HepG2 (cell line): ENCODE measurements at regions not wholly inside any gene's neighbourhood (a gene's known extent, or its start where the extent isn't known, plus 50 kb on each side); places are given as distances from the start of the nearest gene placed in this dataset.

Source experiments
- ATAC-seq: fragments of 200-7000 bp; cut with Tn5 transposase; 3 replicates; pipeline ENCODE4 v1.9.1; 2020; ENCODE audit warnings: mild to moderate bottlenecking, moderate library complexity
- BruUV-seq: library from RNA; stranded (reverse); fragments of 400-500 nt; replicated peaks from 2 replicates; lab custom pipeline; 2021; lab: Mats Ljungman, UMichigan
- CTCF ChIA-PET: fragments of 300-600 bp; formaldehyde crosslinking; extraction: SDS; loops from one replicate; lab custom pipeline; 2021; ENCODE audit warnings: low total read pairs, inconsistent platforms, low intra/inter-chr PET ratio; lab: Yijun Ruan, JAX
- POLR2A ChIA-PET: fragments of 350-600 bp; sonication (Branson Sonifier 250); formaldehyde crosslinking; loops from one replicate; lab custom pipeline; 2020; ENCODE audit warnings: antibody characterized with exemption, inconsistent platforms; lab: Yijun Ruan, JAX
- DNase-seq: peaks from one replicate; pipeline ENCODE4 v3.0.0-alpha.2; 2015; ENCODE audit warnings: low spot score
- FAIRE-seq: peaks from 3 replicates; lab custom pipeline; 2011; peaks lifted over from hg19 to GRCh38; lab: Jason Lieb, UNC
- H2AFZ ChIP-seq: one replicate; pipeline ENCODE4 v1.6.1; 2011; ENCODE audit warnings: low read length, inconsistent platforms
- H3K27ac ChIP-seq: fragments of 300-600 bp; 3 replicates; pipeline ENCODE4 v1.8.0; 2011; ENCODE audit warnings: mixed run types, mild to moderate bottlenecking, mixed read lengths, low read length, inconsistent platforms; ENCODE audit not compliant: insufficient read depth; ENCODE audit errors: extremely low read length
- H3K27me3 ChIP-seq, 2 experiments: fragments of 200-600 bp in 1 of 2; 2 replicates in 1 of 2; 3 replicates in 1 of 2; pipeline versions ENCODE4 v1.6.0 to v1.8.0; 2011; ENCODE audit warnings: low read length in 2 of 2, mild to moderate bottlenecking in 2 of 2, moderate library complexity in 2 of 2, inconsistent platforms in 1 of 2; ENCODE audit not compliant: insufficient read depth in 2 of 2, control insufficient read depth in 1 of 2
- H3K36me3 ChIP-seq, 2 experiments: fragments of 200-600 bp in 1 of 2; replicated peaks in 1 of 2; 2 replicates in 1 of 2; 3 replicates in 1 of 2; pipeline versions ENCODE4 v1.5.1 to v1.8.0; 2011; ENCODE audit warnings: low read length in 2 of 2, inconsistent platforms in 1 of 2; ENCODE audit not compliant: insufficient read depth in 2 of 2, control insufficient read depth in 1 of 2
- H3K4me1 ChIP-seq: 2 replicates; pipeline ENCODE4 v1.5.1; 2012; ENCODE audit warnings: low read length, inconsistent platforms; ENCODE audit not compliant: insufficient read depth
- H3K4me2 ChIP-seq: 2 replicates; pipeline ENCODE4 v1.6.0; 2011; ENCODE audit warnings: low read depth, low read length, inconsistent platforms
- H3K4me3 ChIP-seq, 3 experiments: fragments of 200-600 bp in 1 of 3; sonication (generic), shearing (Covaris generic) in 1 of 3; replicated peaks in 1 of 3; 2 replicates each; pipeline ENCODE4 v1.5.1; 2011 to 2016; ENCODE audit warnings: low read length in 3 of 3, inconsistent platforms in 2 of 3, low read depth in 2 of 3, mild to moderate bottlenecking in 2 of 3, control low read depth in 1 of 3, mixed read lengths in 1 of 3; ENCODE audit not compliant: insufficient read depth in 1 of 3
- H3K79me2 ChIP-seq: one replicate; pipeline ENCODE4 v1.6.1; 2011; ENCODE audit warnings: low read length, inconsistent platforms; ENCODE audit not compliant: insufficient read depth
- H3K9ac ChIP-seq: 2 replicates; pipeline ENCODE4 v1.6.0; 2011; ENCODE audit warnings: mild to moderate bottlenecking, low read depth, low read length, inconsistent platforms; ENCODE audit not compliant: insufficient read depth
- H3K9me3 ChIP-seq: 2 replicates; pipeline ENCODE4 v1.5.1; 2012; ENCODE audit warnings: mild to moderate bottlenecking, low read length
- H4K20me1 ChIP-seq: 2 replicates; pipeline ENCODE4 v1.6.0; 2011; ENCODE audit warnings: inconsistent platforms, mild to moderate bottlenecking, low read length, moderate library complexity; ENCODE audit not compliant: insufficient read depth
- CHD4 ChIP-seq: fragments of 200-600 bp; sonication (generic); IDR thresholded peaks from 2 replicates; pipeline ENCODE4 v1.7.0; 2017; ENCODE audit warnings: mild to moderate bottlenecking, low read length, borderline replicate concordance
- E2F5 ChIP-seq: sonication (generic); formaldehyde crosslinking; conservative IDR thresholded peaks from 2 replicates; pipeline ENCODE4 v1.4.0; 2020; ENCODE audit warnings: missing genetic modification reagents
- EED ChIP-seq: sonication (generic); formaldehyde crosslinking; IDR thresholded peaks from 2 replicates; pipeline ENCODE4 v1.5.0; 2020; ENCODE audit warnings: mild to moderate bottlenecking, missing genetic modification reagents
- HDAC2 ChIP-seq: sonication (generic); formaldehyde crosslinking; IDR thresholded peaks from 2 replicates; pipeline ENCODE4 v1.4.0; 2020; ENCODE audit warnings: missing genetic modification reagents
- NFE2 ChIP-seq: sonication (generic); formaldehyde crosslinking; IDR thresholded peaks from 2 replicates; pipeline ENCODE4 v1.4.0; 2020; ENCODE audit warnings: missing genetic modification reagents
- TEAD3 ChIP-seq: optimal IDR thresholded peaks from 2 replicates; pipeline ENCODE3; 2016; ENCODE audit warnings: borderline replicate concordance
- U2AF2 ChIP-seq: fragments of 200-400 bp; formaldehyde crosslinking; IDR thresholded peaks from 2 replicates; pipeline ENCODE4 v1.6.1; 2017; ENCODE audit warnings: low read depth, mild to moderate bottlenecking, low read length
- ZNF709 ChIP-seq: sonication (generic); formaldehyde crosslinking; IDR thresholded peaks from 2 replicates; pipeline ENCODE4 v1.5.0; 2020; ENCODE audit warnings: mild to moderate bottlenecking, missing genetic modification reagents
- ZNF747 ChIP-seq: sonication (generic); formaldehyde crosslinking; IDR thresholded peaks from 2 replicates; pipeline ENCODE4 v1.8.1; 2023; ENCODE audit warnings: missing genetic modification reagents, mild to moderate bottlenecking, borderline replicate concordance
- ZSCAN22 ChIP-seq: sonication (generic); formaldehyde crosslinking; IDR thresholded peaks from 2 replicates; pipeline ENCODE4 v1.4.0; 2020; ENCODE audit warnings: mild to moderate bottlenecking, missing genetic modification reagents
- WGBS: methylation state at CpG from one replicate; pipeline ENCODE4 v1.1.6; 2017; ENCODE audit warnings: low lambda C conversion rate; 5-methylcytosine and 5-hydroxymethylcytosine counted together
- in situ Hi-C: cut with HindIII; loops from 2 replicates; pipeline ENCODE4 v1.10.0; 2017; ENCODE audit warnings: low pct_unique_long_range_greater_than_20kb; ENCODE audit not compliant: extremely low pct_ligation_motif_present
- intact Hi-C: fragments of 100-400 bp; cut with micrococcal nuclease; formaldehyde crosslinking; loops from one replicate; pipeline ENCODE4 v1.10.0; 2022; ENCODE audit not compliant: unreplicated experiment
- TF ChIP-seq, protein P1 (sequence below): sonication (generic); formaldehyde crosslinking; IDR thresholded peaks from one replicate; pipeline ENCODE4 v1.5.1; 2020; ENCODE audit warnings: mild to moderate bottlenecking, missing genetic modification reagents; ENCODE audit errors: not compliant biosample characterization

DNA sequence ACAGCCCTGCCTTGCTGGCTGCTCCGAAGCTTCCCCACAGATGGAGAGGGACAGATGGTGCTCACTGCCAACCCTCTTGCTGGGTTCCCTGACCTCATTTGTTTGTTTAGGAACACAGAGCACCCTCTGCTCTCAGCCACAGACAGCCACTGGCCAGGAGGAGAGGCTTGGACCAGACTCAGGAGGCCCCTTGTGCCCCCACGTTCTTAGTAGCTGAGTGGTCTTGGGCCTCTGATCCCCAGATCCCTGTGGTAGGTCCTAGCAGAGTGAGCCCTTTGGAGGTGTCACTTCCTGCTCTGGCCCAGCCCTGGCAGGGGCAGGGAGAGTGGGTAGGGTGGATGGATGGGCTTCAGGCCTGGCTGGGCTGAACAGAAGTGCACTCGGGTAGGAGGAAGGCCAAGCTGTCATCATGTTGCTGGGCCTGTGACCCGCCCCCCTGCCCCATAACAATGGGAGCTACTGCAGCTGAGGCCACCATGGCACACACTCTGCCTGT lies 84.0 kb downstream of the DHCR7 start:
- Histone ChIP-seq H3K36me3 (no peaks in the 10 kb centered on the region), H3K79me2 (no peaks in the 10 kb centered on the region), H4K20me1 (no peaks in the 10 kb centered on the region), H3K27me3 (peaks cover 6 to 29% of the 10 kb centered on the region in 2 experiments), H3K4me2 (no peak overlapping the region), H3K4me3 (no peak overlapping the region), H2AFZ (no peak overlapping the region), H3K9me3 (peaks cover 13% of the 10 kb centered on the region), H3K9ac (no peak overlapping the region), H3K27ac (no peak overlapping the region), H3K4me1 (no peaks in the 10 kb centered on the region)
- TF ChIP-seq E2F5 (CRISPR knock-in tag) (no peak), ZNF709 (CRISPR knock-in tag) (no peak), ZSCAN22 (no peak), HDAC2 (CRISPR knock-in tag) (no peak), ZNF747 (no peak), TEAD3 (CRISPR knock-in tag) (no peak), CHD4 (no peak), U2AF2 (no peak), NFE2 (CRISPR knock-in tag) (no peak), EED (CRISPR knock-in tag) (no peak)
- TF ChIP-seq, protein P1, sequence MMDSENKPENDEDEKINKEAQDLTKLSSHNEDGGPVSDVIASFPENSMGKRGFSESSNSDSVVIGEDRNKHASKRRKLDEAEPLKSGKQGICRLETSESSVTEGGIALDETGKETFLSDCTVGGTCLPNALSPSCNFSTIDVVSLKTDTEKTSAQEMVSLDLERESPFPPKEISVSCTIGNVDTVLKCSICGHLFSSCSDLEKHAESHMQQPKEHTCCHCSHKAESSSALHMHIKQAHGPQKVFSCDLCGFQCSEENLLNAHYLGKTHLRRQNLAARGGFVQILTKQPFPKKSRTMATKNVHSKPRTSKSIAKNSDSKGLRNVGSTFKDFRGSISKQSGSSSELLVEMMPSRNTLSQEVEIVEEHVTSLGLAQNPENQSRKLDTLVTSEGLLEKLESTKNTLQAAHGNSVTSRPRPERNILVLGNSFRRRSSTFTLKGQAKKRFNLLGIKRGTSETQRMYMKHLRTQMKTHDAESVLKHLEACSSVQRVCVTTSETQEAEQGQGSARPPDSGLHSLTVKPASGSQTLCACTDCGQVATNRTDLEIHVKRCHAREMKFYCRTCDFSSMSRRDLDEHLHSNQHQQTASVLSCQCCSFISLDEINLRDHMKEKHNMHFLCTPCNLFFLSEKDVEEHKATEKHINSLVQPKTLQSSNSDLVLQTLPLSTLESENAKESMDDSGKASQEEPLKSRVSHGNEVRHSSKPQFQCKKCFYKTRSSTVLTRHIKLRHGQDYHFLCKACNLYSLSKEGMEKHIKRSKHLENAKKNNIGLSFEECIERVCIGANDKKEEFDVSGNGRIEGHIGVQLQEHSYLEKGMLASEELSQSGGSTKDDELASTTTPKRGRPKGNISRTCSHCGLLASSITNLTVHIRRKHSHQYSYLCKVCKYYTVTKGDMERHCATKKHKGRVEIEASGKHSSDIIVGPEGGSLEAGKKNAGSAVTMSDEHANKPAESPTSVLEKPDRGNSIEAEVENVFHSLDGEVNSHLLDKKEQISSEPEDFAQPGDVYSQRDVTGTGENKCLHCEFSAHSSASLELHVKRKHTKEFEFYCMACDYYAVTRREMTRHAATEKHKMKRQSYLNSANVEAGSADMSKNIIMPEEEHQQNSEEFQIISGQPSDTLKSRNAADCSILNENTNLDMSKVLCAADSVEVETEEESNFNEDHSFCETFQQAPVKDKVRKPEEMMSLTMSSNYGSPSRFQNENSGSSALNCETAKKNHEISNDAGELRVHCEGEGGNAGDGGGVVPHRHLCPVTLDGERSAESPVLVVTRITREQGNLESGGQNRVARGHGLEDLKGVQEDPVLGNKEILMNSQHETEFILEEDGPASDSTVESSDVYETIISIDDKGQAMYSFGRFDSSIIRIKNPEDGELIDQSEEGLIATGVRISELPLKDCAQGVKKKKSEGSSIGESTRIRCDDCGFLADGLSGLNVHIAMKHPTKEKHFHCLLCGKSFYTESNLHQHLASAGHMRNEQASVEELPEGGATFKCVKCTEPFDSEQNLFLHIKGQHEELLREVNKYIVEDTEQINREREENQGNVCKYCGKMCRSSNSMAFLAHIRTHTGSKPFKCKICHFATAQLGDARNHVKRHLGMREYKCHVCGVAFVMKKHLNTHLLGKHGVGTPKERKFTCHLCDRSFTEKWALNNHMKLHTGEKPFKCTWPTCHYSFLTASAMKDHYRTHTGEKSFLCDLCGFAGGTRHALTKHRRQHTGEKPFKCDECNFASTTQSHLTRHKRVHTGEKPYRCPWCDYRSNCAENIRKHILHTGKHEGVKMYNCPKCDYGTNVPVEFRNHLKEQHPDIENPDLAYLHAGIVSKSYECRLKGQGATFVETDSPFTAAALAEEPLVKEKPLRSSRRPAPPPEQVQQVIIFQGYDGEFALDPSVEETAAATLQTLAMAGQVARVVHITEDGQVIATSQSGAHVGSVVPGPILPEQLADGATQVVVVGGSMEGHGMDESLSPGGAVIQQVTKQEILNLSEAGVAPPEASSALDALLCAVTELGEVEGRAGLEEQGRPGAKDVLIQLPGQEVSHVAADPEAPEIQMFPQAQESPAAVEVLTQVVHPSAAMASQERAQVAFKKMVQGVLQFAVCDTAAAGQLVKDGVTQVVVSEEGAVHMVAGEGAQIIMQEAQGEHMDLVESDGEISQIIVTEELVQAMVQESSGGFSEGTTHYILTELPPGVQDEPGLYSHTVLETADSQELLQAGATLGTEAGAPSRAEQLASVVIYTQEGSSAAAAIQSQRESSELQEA (CRISPR knock-in tag) = no peak
- intact Hi-C loops = no loop called here
- 24% methylated on average over 4 of the region's 4 CpGs for WGBS
- ChIA-PET POLR2A (no interaction called here), CTCF (no interaction called here)
- in situ Hi-C loops = no loop called here
- DNase-seq (no peak), FAIRE-seq (no peak), ATAC-seq (no peak)
- no TSS peak for BruUV-seq
